Nephron progenitor cell (in vitro differentiated cells): ENCODE measurements at regions not wholly inside any gene's neighbourhood (a gene's known extent, or its start where the extent isn't known, plus 50 kb on each side); places are given as distances from the start of the nearest gene placed in this dataset.

Source experiments
- DNase-seq: peaks from one replicate; pipeline ENCODE4 v3.0.0; 2021
- H3K27ac Mint-ChIP-seq: 2 replicates; pipeline ENCODE4 v1.8.0; 2021; ENCODE audit warnings: mild to moderate bottlenecking, moderate library complexity, mixed read lengths
- H3K27me3 Mint-ChIP-seq: 2 replicates; pipeline ENCODE4 v1.8.0; 2021; ENCODE audit warnings: mild to moderate bottlenecking, low read depth, mixed read lengths; ENCODE audit not compliant: poor library complexity
- H3K36me3 Mint-ChIP-seq: 2 replicates; pipeline ENCODE4 v1.8.0; 2021; ENCODE audit warnings: low read depth, mixed read lengths
- H3K4me1 Mint-ChIP-seq: 2 replicates; pipeline ENCODE4 v1.8.0; 2021; ENCODE audit warnings: mixed read lengths
- H3K4me3 Mint-ChIP-seq: 2 replicates; pipeline ENCODE4 v1.8.0; 2021; ENCODE audit warnings: mild to moderate bottlenecking, moderate library complexity, mixed read lengths
- H3K9me3 Mint-ChIP-seq: 2 replicates; pipeline ENCODE4 v1.8.0; 2021; ENCODE audit warnings: mild to moderate bottlenecking, moderate library complexity, mixed read lengths
- TF ChIP-seq, protein P1 (sequence below): fragments of 200-600 bp; sonication (generic); IDR thresholded peaks from 2 replicates; pipeline ENCODE4 v1.5.0; 2021; ENCODE audit warnings: antibody characterized with exemption

- Mint-ChIP-seq H3K36me3 (peaks cover 8% of the 10 kb centered on the region), H3K4me1 (peaks cover 17% of the 10 kb centered on the region), H3K27ac (no peak overlapping the region), H3K4me3 (no peak overlapping the region), H3K27me3 (no peaks in the 10 kb centered on the region), H3K9me3 (peaks cover 16% of the 10 kb centered on the region)
- no peak for DNase-seq
- TF ChIP-seq, protein P1, sequence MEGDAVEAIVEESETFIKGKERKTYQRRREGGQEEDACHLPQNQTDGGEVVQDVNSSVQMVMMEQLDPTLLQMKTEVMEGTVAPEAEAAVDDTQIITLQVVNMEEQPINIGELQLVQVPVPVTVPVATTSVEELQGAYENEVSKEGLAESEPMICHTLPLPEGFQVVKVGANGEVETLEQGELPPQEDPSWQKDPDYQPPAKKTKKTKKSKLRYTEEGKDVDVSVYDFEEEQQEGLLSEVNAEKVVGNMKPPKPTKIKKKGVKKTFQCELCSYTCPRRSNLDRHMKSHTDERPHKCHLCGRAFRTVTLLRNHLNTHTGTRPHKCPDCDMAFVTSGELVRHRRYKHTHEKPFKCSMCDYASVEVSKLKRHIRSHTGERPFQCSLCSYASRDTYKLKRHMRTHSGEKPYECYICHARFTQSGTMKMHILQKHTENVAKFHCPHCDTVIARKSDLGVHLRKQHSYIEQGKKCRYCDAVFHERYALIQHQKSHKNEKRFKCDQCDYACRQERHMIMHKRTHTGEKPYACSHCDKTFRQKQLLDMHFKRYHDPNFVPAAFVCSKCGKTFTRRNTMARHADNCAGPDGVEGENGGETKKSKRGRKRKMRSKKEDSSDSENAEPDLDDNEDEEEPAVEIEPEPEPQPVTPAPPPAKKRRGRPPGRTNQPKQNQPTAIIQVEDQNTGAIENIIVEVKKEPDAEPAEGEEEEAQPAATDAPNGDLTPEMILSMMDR = no peak
Measured at GRCh38 chr13:80203496-80203895, 137.4 kb downstream of the SPRY2 start.

GRCh38 chr13:80201694-80202468 is 139.0 kb downstream of the SPRY2 start:
- TF ChIP-seq, protein P1 = no peak
- Mint-ChIP-seq H3K36me3 (peaks cover 8% of the 10 kb centered on the region), H3K4me1 (peaks cover 25% of the 10 kb centered on the region), H3K27me3 (no peaks in the 10 kb centered on the region), H3K4me3 (no peak overlapping the region), H3K9me3 (peaks cover 16% of the 10 kb centered on the region), H3K27ac (no peak overlapping the region)
- DNase-seq = no peak

DNA sequence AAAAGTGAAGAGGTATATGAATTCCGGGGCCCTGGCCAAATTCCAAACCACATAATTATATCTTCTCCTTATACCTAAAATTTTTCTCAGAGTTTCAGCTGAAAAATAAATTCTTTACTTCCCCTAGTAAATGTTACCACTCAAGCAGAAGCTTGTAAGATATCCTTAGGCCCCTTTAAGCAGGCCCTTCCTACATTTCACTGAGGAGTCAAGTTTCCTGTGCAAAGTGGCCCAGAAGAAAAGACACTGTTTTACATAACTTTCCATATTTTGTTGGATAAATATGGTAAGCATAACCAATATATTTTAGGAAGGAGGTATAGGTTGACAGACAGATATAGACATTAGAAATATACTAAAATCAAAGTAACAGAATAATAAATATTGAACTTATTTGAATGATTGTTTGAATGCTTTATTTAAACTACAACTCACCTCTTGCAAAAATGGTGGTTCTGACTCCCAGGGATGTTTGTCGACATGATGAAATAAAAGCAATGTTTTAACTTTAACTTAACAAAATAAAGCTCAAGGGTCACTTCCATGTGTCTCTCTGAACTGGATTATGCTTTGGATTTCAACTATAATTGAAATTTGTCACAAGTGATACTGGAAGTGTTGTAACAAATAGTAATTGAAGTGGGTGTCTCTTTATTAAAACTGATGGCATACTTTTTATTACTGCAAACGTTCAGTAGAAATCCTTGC is 141.2 kb downstream of the SPRY2 start:
- peaks cover 8% of the 10 kb centered on the region for H3K36me3 Mint-ChIP-seq
- no peaks in the 10 kb centered on the region for H3K27me3 Mint-ChIP-seq
- peaks cover 8% of the 10 kb centered on the region for H3K9me3 Mint-ChIP-seq
- TF ChIP-seq, protein P1 = no peak
- H3K4me3 Mint-ChIP-seq = no peak overlapping the region
- DNase-seq = no peak
- H3K27ac Mint-ChIP-seq = no peak overlapping the region
- H3K4me1 Mint-ChIP-seq = peaks cover 42% of the 10 kb centered on the region

DNA sequence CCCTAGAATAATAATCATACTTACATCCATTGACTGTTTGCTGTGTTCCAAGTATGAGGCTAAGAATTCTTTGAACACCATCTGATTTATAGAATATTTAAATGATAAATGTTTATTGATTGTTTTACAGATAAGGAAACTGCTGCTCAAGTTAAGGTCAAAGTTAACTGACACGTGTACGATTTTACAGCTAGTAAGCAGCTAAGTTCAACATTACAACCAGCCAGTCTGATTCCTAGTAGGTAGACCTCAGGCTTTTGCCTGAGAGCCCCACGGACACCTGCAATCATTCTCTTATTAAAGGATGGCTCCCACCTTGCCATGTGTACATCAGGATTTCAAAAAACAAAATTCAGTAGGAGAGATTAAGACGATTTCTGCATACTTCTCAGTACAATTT is 141.9 kb downstream of the SPRY2 start:
- peaks cover 8% of the 10 kb centered on the region for H3K36me3 Mint-ChIP-seq
- TF ChIP-seq, protein P1 = no peak
- H3K9me3 Mint-ChIP-seq = peaks cover 8% of the 10 kb centered on the region
- no peaks in the 10 kb centered on the region for H3K27me3 Mint-ChIP-seq
- H3K4me1 Mint-ChIP-seq = peaks cover 42% of the 10 kb centered on the region
- H3K27ac Mint-ChIP-seq = no peak overlapping the region
- no peak for DNase-seq
- no peak overlapping the region for H3K4me3 Mint-ChIP-seq

- Mint-ChIP-seq H3K9me3 (no peaks in the 10 kb centered on the region), H3K27me3 (no peaks in the 10 kb centered on the region), H3K36me3 (peaks cover 4% of the 10 kb centered on the region), H3K4me3 (no peak overlapping the region), H3K4me1 (peaks cover 42% of the 10 kb centered on the region), H3K27ac (peak overlapping the region; percentile 4)
- no peak for DNase-seq
- TF ChIP-seq, protein P1 = no peak
Measured at GRCh38 chr13:80196756-80197155, 144.2 kb downstream of the SPRY2 start.
